HepG2 (cell line): ENCODE measurements at regions not wholly inside any gene's neighbourhood (a gene's known extent, or its start where the extent isn't known, plus 50 kb on each side); places are given as distances from the start of the nearest gene placed in this dataset.

Experiments used
- ATAC-seq: fragments of 200-7000 bp; cut with Tn5 transposase; 3 replicates; pipeline ENCODE4 v1.9.1; 2020; ENCODE audit warnings: mild to moderate bottlenecking, moderate library complexity
- BruUV-seq: library from RNA; stranded (reverse); fragments of 400-500 nt; replicated peaks from 2 replicates; lab custom pipeline; 2021; lab: Mats Ljungman, UMichigan
- CTCF ChIA-PET: fragments of 300-600 bp; formaldehyde crosslinking; extraction: SDS; loops from one replicate; lab custom pipeline; 2021; ENCODE audit warnings: low total read pairs, inconsistent platforms, low intra/inter-chr PET ratio; lab: Yijun Ruan, JAX
- POLR2A ChIA-PET: fragments of 350-600 bp; sonication (Branson Sonifier 250); formaldehyde crosslinking; loops from one replicate; lab custom pipeline; 2020; ENCODE audit warnings: antibody characterized with exemption, inconsistent platforms; lab: Yijun Ruan, JAX
- DNase-seq: peaks from one replicate; pipeline ENCODE4 v3.0.0-alpha.2; 2015; ENCODE audit warnings: low spot score
- FAIRE-seq: peaks from 3 replicates; lab custom pipeline; 2011; peaks lifted over from hg19 to GRCh38; lab: Jason Lieb, UNC
- H2AFZ ChIP-seq: one replicate; pipeline ENCODE4 v1.6.1; 2011; ENCODE audit warnings: low read length, inconsistent platforms
- H3K27ac ChIP-seq: fragments of 300-600 bp; 3 replicates; pipeline ENCODE4 v1.8.0; 2011; ENCODE audit warnings: mixed run types, mild to moderate bottlenecking, mixed read lengths, low read length, inconsistent platforms; ENCODE audit not compliant: insufficient read depth; ENCODE audit errors: extremely low read length
- H3K27me3 ChIP-seq, 2 experiments: fragments of 200-600 bp in 1 of 2; 2 replicates in 1 of 2; 3 replicates in 1 of 2; pipeline versions ENCODE4 v1.6.0 to v1.8.0; 2011; ENCODE audit warnings: low read length in 2 of 2, mild to moderate bottlenecking in 2 of 2, moderate library complexity in 2 of 2, inconsistent platforms in 1 of 2; ENCODE audit not compliant: insufficient read depth in 2 of 2, control insufficient read depth in 1 of 2
- H3K36me3 ChIP-seq, 2 experiments: fragments of 200-600 bp in 1 of 2; replicated peaks in 1 of 2; 2 replicates in 1 of 2; 3 replicates in 1 of 2; pipeline versions ENCODE4 v1.5.1 to v1.8.0; 2011; ENCODE audit warnings: low read length in 2 of 2, inconsistent platforms in 1 of 2; ENCODE audit not compliant: insufficient read depth in 2 of 2, control insufficient read depth in 1 of 2
- H3K4me1 ChIP-seq: 2 replicates; pipeline ENCODE4 v1.5.1; 2012; ENCODE audit warnings: low read length, inconsistent platforms; ENCODE audit not compliant: insufficient read depth
- H3K4me2 ChIP-seq: 2 replicates; pipeline ENCODE4 v1.6.0; 2011; ENCODE audit warnings: low read depth, low read length, inconsistent platforms
- H3K4me3 ChIP-seq, 3 experiments: fragments of 200-600 bp in 1 of 3; sonication (generic), shearing (Covaris generic) in 1 of 3; replicated peaks in 1 of 3; 2 replicates each; pipeline ENCODE4 v1.5.1; 2011 to 2016; ENCODE audit warnings: low read length in 3 of 3, inconsistent platforms in 2 of 3, low read depth in 2 of 3, mild to moderate bottlenecking in 2 of 3, control low read depth in 1 of 3, mixed read lengths in 1 of 3; ENCODE audit not compliant: insufficient read depth in 1 of 3
- H3K79me2 ChIP-seq: one replicate; pipeline ENCODE4 v1.6.1; 2011; ENCODE audit warnings: low read length, inconsistent platforms; ENCODE audit not compliant: insufficient read depth
- H3K9ac ChIP-seq: 2 replicates; pipeline ENCODE4 v1.6.0; 2011; ENCODE audit warnings: mild to moderate bottlenecking, low read depth, low read length, inconsistent platforms; ENCODE audit not compliant: insufficient read depth
- H3K9me3 ChIP-seq: 2 replicates; pipeline ENCODE4 v1.5.1; 2012; ENCODE audit warnings: mild to moderate bottlenecking, low read length
- H4K20me1 ChIP-seq: 2 replicates; pipeline ENCODE4 v1.6.0; 2011; ENCODE audit warnings: inconsistent platforms, mild to moderate bottlenecking, low read length, moderate library complexity; ENCODE audit not compliant: insufficient read depth
- CHD2 ChIP-seq: IDR thresholded peaks from 2 replicates; pipeline ENCODE4 v1.6.1; 2011; ENCODE audit warnings: low read depth, low read length, improper control_type of control experiment
- DPF2 ChIP-seq: sonication (generic); formaldehyde crosslinking; IDR thresholded peaks from 2 replicates; pipeline ENCODE4 v1.4.0; 2020; ENCODE audit warnings: mild to moderate bottlenecking, low read depth, missing genetic modification reagents, borderline replicate concordance
- GATAD1 ChIP-seq: IDR thresholded peaks from 2 replicates; pipeline ENCODE4 v1.6.1; 2016; ENCODE audit warnings: missing genetic modification reagents, missing compliant biosample characterization
- IRF2 ChIP-seq: IDR thresholded peaks from 2 replicates; pipeline ENCODE4 v1.6.1; 2018; ENCODE audit warnings: missing genetic modification reagents, missing compliant biosample characterization
- PHB2 ChIP-seq: fragments of 450-650 bp; IDR thresholded peaks from 2 replicates; pipeline ENCODE4 v1.6.1; 2018; ENCODE audit not compliant: partially characterized antibody
- SOX6 ChIP-seq, 2 experiments: fragments of 450-650 bp in 1 of 2; sonication (generic) in 1 of 2; formaldehyde crosslinking in 1 of 2; IDR thresholded peaks; 2 replicates each; pipeline versions ENCODE4 v1.4.0 to v1.6.1; 2017 to 2020; ENCODE audit warnings: antibody characterized with exemption in 1 of 2, mild to moderate bottlenecking in 1 of 2, missing genetic modification reagents in 1 of 2
- TBP ChIP-seq: sonication (generic); formaldehyde crosslinking; IDR thresholded peaks from 2 replicates; pipeline ENCODE4 v1.5.0; 2020; ENCODE audit warnings: missing genetic modification reagents
- TEAD2 ChIP-seq: sonication (generic); formaldehyde crosslinking; IDR thresholded peaks from 2 replicates; pipeline ENCODE4 v1.9.0; 2021; ENCODE audit warnings: missing genetic modification reagents
- ZNF17 ChIP-seq: sonication (generic); formaldehyde crosslinking; IDR thresholded peaks from 2 replicates; pipeline ENCODE4 v1.5.0; 2020; ENCODE audit warnings: mild to moderate bottlenecking, missing genetic modification reagents
- ZNF672 ChIP-seq: sonication (generic); formaldehyde crosslinking; IDR thresholded peaks from 2 replicates; pipeline ENCODE4 v1.8.1; 2022; ENCODE audit warnings: missing genetic modification reagents
- in situ Hi-C: cut with HindIII; loops from 2 replicates; pipeline ENCODE4 v1.10.0; 2017; ENCODE audit warnings: low pct_unique_long_range_greater_than_20kb; ENCODE audit not compliant: extremely low pct_ligation_motif_present
- intact Hi-C: fragments of 100-400 bp; cut with micrococcal nuclease; formaldehyde crosslinking; loops from one replicate; pipeline ENCODE4 v1.10.0; 2022; ENCODE audit not compliant: unreplicated experiment
- TF ChIP-seq, protein P1 (sequence below): sonication (generic); formaldehyde crosslinking; IDR thresholded peaks from 2 replicates; pipeline ENCODE4 v1.4.0; 2020; ENCODE audit warnings: missing genetic modification reagents, borderline replicate concordance
- TF ChIP-seq, protein P2 (sequence below): sonication (generic); formaldehyde crosslinking; IDR thresholded peaks from 2 replicates; pipeline ENCODE4 v1.8.1; 2023; ENCODE audit warnings: mild to moderate bottlenecking, inconsistent platforms, moderate library complexity, missing genetic modification reagents, borderline replicate concordance

DNA sequence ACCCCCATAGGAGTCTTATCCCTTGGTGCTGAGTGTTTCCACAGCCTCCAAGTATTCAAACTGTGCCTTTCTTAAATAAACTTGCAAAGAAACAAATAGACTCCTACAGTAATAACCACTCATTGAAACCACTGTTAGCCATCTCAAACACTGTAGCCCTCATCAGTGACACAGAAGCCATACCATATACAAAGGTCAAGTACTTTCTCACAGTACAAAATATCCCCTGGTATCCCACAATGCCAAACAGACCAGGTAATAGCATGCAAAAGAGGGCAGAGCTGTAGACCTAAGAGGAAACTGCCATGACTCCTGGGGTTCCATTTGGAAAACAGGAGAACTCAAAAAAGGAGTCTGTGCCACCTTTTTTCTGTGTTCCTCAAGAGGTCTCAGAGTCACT is 173.8 kb upstream of the PPP1R2C start:
- H3K9ac ChIP-seq, result no peak overlapping the region
- H3K27ac ChIP-seq, result no peak overlapping the region
- H4K20me1 ChIP-seq, result no peaks in the 10 kb centered on the region
- in situ Hi-C loops (no loop called here), intact Hi-C loops (no loop called here)
- H3K4me2 ChIP-seq, result no peak overlapping the region
- H3K36me3 ChIP-seq, result no peaks in the 10 kb centered on the region
- ATAC-seq, result no peak
- H3K9me3 ChIP-seq, result no peaks in the 10 kb centered on the region
- no TSS peak for BruUV-seq
- POLR2A ChIA-PET, result no interaction called here
- no peaks in the 10 kb centered on the region for H3K27me3 ChIP-seq
- TF ChIP-seq GATAD1 (CRISPR knock-in tag), result no peak
- TF ChIP-seq CHD2, result no peak
- TF ChIP-seq ZNF672 (CRISPR knock-in tag), result no peak
- no peak for TF ChIP-seq TEAD2 (CRISPR knock-in tag)
- TF ChIP-seq IRF2 (CRISPR knock-in tag), result no peak
- no peak for TF ChIP-seq DPF2 (CRISPR knock-in tag)
- TF ChIP-seq TBP, result no peak
- TF ChIP-seq, protein P1, sequence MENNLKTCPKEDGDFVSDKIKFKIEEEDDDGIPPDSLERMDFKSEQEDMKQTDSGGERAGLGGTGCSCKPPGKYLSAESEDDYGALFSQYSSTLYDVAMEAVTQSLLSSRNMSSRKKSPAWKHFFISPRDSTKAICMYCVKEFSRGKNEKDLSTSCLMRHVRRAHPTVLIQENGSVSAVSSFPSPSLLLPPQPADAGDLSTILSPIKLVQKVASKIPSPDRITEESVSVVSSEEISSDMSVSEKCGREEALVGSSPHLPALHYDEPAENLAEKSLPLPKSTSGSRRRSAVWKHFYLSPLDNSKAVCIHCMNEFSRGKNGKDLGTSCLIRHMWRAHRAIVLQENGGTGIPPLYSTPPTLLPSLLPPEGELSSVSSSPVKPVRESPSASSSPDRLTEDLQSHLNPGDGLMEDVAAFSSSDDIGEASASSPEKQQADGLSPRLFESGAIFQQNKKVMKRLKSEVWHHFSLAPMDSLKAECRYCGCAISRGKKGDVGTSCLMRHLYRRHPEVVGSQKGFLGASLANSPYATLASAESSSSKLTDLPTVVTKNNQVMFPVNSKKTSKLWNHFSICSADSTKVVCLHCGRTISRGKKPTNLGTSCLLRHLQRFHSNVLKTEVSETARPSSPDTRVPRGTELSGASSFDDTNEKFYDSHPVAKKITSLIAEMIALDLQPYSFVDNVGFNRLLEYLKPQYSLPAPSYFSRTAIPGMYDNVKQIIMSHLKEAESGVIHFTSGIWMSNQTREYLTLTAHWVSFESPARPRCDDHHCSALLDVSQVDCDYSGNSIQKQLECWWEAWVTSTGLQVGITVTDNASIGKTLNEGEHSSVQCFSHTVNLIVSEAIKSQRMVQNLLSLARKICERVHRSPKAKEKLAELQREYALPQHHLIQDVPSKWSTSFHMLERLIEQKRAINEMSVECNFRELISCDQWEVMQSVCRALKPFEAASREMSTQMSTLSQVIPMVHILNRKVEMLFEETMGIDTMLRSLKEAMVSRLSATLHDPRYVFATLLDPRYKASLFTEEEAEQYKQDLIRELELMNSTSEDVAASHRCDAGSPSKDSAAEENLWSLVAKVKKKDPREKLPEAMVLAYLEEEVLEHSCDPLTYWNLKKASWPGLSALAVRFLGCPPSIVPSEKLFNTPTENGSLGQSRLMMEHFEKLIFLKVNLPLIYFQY (CRISPR knock-in tag), result no peak
- TF ChIP-seq PHB2, result no peak
- TF ChIP-seq, protein P2, sequence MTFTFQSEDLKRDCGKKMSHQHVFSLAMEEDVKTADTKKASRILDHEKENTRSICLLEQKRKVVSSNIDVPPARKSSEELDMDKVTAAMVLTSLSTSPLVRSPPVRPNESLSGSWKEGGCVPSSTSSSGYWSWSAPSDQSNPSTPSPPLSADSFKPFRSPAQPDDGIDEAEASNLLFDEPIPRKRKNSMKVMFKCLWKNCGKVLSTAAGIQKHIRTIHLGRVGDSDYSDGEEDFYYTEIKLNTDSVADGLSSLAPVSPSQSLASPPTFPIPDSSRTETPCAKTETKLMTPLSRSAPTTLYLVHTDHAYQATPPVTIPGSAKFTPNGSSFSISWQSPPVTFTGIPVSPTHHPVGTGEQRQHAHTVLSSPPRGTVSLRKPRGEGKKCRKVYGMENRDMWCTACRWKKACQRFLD (CRISPR knock-in tag), result no peak
- no peak for TF ChIP-seq ZNF17 (CRISPR knock-in tag)
- TF ChIP-seq SOX6 (IDR thresholded peaks at IDR 0.05), result no peak
- TF ChIP-seq SOX6 (CRISPR knock-in tag; IDR thresholded peaks at IDR 0.05), result no peak
- TF ChIP-seq, all 625 proteins: peak for 0
- Histone ChIP-seq H3K4me3 (no peak overlapping the region), H3K4me1 (no peaks in the 10 kb centered on the region), H2AFZ (no peak overlapping the region), H3K79me2 (no peaks in the 10 kb centered on the region)
- FAIRE-seq, result no peak
- DNase-seq, result no peak
- CTCF ChIA-PET, result no interaction called here
